ENCODE measurements at regions not wholly inside any gene's neighbourhood (a gene's known extent, or its start where the extent isn't known, plus 50 kb on each side); places are given as distances from the start of the nearest gene placed in this dataset.

GRCh38 chr2:145273840-145274239 lies 753.9 kb upstream of the ZEB2 start:
- H3K4me3 ChIP-seq (ENCODE audit: low read depth, low read length): no peak overlapping the region
- no peak for TF ChIP-seq CTCF (IDR thresholded peaks at IDR 0.05; ENCODE audit: low read depth, low read length, missing control alignments)
- DNase-seq (ENCODE audit: low read depth): no peak

GRCh38 chr2:145268931-145269330 lies 749.0 kb upstream of the ZEB2 start:
- TF ChIP-seq CTCF (IDR thresholded peaks at IDR 0.05; ENCODE audit: low read depth, low read length, missing control alignments): no peak
- no peak overlapping the region for H3K4me3 ChIP-seq (ENCODE audit: low read depth, low read length)
- no peak for DNase-seq (ENCODE audit: low read depth)

- no peak for DNase-seq (ENCODE audit: low read depth)
- TF ChIP-seq CTCF (IDR thresholded peaks at IDR 0.05; ENCODE audit: low read depth, low read length, missing control alignments): no peak
- H3K4me3 ChIP-seq (ENCODE audit: low read depth, low read length): no peak overlapping the region
These were observed 747.5 kb upstream of the ZEB2 start for GRCh38 chr2:145267451-145267850.

- no peak for DNase-seq (ENCODE audit: low read depth)
- H3K4me3 ChIP-seq (ENCODE audit: low read depth, low read length): no peak overlapping the region
- TF ChIP-seq CTCF (IDR thresholded peaks at IDR 0.05; ENCODE audit: low read depth, low read length, missing control alignments): no peak
These were observed 745.3 kb upstream of the ZEB2 start for GRCh38 chr2:145265244-145265643.

- no peak for TF ChIP-seq CTCF (IDR thresholded peaks at IDR 0.05; ENCODE audit: low read depth, low read length, missing control alignments)
- DNase-seq (ENCODE audit: low read depth): no peak
- no peak overlapping the region for H3K4me3 ChIP-seq (ENCODE audit: low read depth, low read length)
These were observed 740.8 kb upstream of the ZEB2 start for GRCh38 chr2:145260674-145261073.

GRCh38 chr2:145260081-145260480 lies 740.2 kb upstream of the ZEB2 start:
- no peak for DNase-seq (ENCODE audit: low read depth)
- TF ChIP-seq CTCF (IDR thresholded peaks at IDR 0.05; ENCODE audit: low read depth, low read length, missing control alignments): no peak
- no peak overlapping the region for H3K4me3 ChIP-seq (ENCODE audit: low read depth, low read length)

- no peak overlapping the region for H3K4me3 ChIP-seq (ENCODE audit: low read depth, low read length)
- TF ChIP-seq CTCF (IDR thresholded peaks at IDR 0.05; ENCODE audit: low read depth, low read length, missing control alignments): no peak
- DNase-seq (ENCODE audit: low read depth): no peak
These were observed 739.1 kb upstream of the ZEB2 start for GRCh38 chr2:145258903-145259579.

All from GM12864 (cell line).